ENCODE measurements at regions not wholly inside any gene's neighbourhood (a gene's known extent, or its start where the extent isn't known, plus 50 kb on each side); places are given as distances from the start of the nearest gene placed in this dataset.

GRCh38 chr1:226808501-226808900, 61.9 kb upstream of the PSEN2 start:
- H3K79me2 ChIP-seq (ENCODE audit: insufficient read depth, low read length): no peaks in the 10 kb centered on the region
- no peak overlapping the region for H3K23ac ChIP-seq (ENCODE audit: insufficient read length, low read depth, low read length)
- no peak overlapping the region for H2AK5ac ChIP-seq (ENCODE audit: insufficient read length, low read length)
- no peak overlapping the region for H2AFZ ChIP-seq (ENCODE audit: low read length)
- H2BK15ac ChIP-seq (ENCODE audit: low read depth, low read length): no peak overlapping the region
- no peaks in the 10 kb centered on the region for H4K20me1 ChIP-seq (ENCODE audit: control insufficient read depth, insufficient read depth, insufficient read length)
- no peak overlapping the region for H2BK120ac ChIP-seq (ENCODE audit: low read depth, low read length, poor library complexity, severe bottlenecking)
- no peak overlapping the region for H4K91ac ChIP-seq (ENCODE audit: insufficient read length, low read depth, low read length)
- H3K36me3 Mint-ChIP-seq (ENCODE audit: insufficient read depth in 1 of 3, low read depth in 3 of 3): no peaks in the 10 kb centered on the region
- H3K14ac ChIP-seq (ENCODE audit: insufficient read depth, low read length): no peak overlapping the region
- peaks cover 2 to 6% of the 10 kb centered on the region in 2 experiments; a peak in 2 of 4 replicates for H3K4me1 Mint-ChIP-seq
- no peaks in the 10 kb centered on the region for H3K9me3 Mint-ChIP-seq
- H3K27ac Mint-ChIP-seq: no peak overlapping the region
- no peaks in the 10 kb centered on the region for H3K23me2 ChIP-seq (ENCODE audit: insufficient read length, low read depth, low read length, poor library complexity, severe bottlenecking)
- H3K4ac ChIP-seq (ENCODE audit: low read depth, low read length): no peak overlapping the region
- no peak overlapping the region for H3K4me2 ChIP-seq (ENCODE audit: insufficient read depth, insufficient read length, low read length)
- H2BK12ac ChIP-seq (ENCODE audit: insufficient read length, low read depth, low read length): no peak overlapping the region
- peaks cover 11% of the 10 kb centered on the region for H3K27me3 Mint-ChIP-seq (ENCODE audit: low read depth)
- DNase-seq: no peak
- no CpG with 5 or more reads among the region's 6 CpGs for WGBS (ENCODE audit: extremely low coverage, insufficient read length, low lambda C conversion rate)
- H3K4me1 ChIP-seq (ENCODE audit: insufficient read depth, low read length): no peaks in the 10 kb centered on the region
- no peak overlapping the region for H3K9ac ChIP-seq (ENCODE audit: extremely low read depth, insufficient read length, low read length)
- H3K27ac ChIP-seq (ENCODE audit: insufficient read length, low read depth, low read length): no peak overlapping the region
- H3K56ac ChIP-seq (ENCODE audit: insufficient read length, low read depth, low read length): no peak overlapping the region
- H3T11ph ChIP-seq (ENCODE audit: low read length): no peak overlapping the region
- no peak overlapping the region for H3K4me3 Mint-ChIP-seq
- H3K18ac ChIP-seq (ENCODE audit: insufficient read length, low read depth, low read length): no peak overlapping the region
- H2BK5ac ChIP-seq (ENCODE audit: insufficient read length, low read length): no peak overlapping the region
- H3K79me1 ChIP-seq (ENCODE audit: insufficient read depth, low read depth, low read length, poor library complexity, severe bottlenecking): no peaks in the 10 kb centered on the region
- H3K9me3 ChIP-seq (ENCODE audit: control insufficient read depth, low read depth, low read length): no peaks in the 10 kb centered on the region
- H2BK20ac ChIP-seq (ENCODE audit: low read depth, low read length, poor library complexity, severe bottlenecking): no peak overlapping the region
- H4K5ac ChIP-seq (ENCODE audit: insufficient read length, low read depth, low read length): no peak overlapping the region
- H3K27me3 ChIP-seq (ENCODE audit: insufficient read depth, low read length): no peaks in the 10 kb centered on the region
- no peak for TF ChIP-seq CTCF (conservative IDR thresholded peaks at IDR 0.05)
- no peak overlapping the region for H4K8ac ChIP-seq (replicated peaks; ENCODE audit: insufficient read length, low read depth, low read length)

Data from H9 (cell line).